ENCODE measurements at regions not wholly inside any gene's neighbourhood (a gene's known extent, or its start where the extent isn't known, plus 50 kb on each side); places are given as distances from the start of the nearest gene placed in this dataset.

DNA sequence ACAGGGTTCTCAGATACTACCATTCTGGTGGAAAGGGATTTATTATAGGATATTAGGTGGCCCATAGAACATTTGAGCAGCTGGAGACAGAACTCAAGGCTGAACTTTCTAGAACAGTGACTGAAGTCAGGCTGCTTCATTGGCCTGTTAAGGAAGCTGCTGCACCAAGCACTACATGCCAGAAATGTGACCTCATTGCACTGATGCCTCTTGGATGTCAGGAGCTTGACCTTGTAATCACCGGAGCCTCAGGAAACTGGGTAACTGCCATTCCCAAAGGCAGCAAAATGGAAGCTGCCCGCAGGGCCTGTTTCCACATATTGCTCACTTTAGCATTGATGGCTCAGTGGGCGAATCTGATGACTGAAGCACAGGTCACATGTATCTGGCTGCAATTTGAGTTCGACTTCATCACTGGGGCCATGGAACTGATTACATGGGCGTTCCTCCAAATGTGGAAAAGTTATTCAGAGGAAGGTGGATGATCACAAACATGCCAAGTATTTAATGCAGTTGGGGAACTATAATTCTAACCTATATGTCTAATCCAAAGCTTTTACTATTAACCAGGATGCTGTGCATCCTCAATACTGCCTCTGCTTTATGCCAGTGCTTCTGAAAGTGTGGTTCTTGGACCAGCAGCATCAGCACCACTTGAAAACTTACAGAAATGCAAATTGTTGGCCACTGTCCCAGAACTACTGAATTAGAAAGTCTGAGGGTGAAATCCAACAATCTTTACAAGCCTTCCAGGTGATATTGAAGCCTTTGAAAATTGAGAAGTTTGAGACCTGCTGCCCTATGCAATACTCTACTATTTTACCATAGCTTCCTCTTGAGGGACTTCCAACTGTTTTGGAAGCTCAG is 337.2 kb upstream of the NAV3 start:
- no peaks in the 10 kb centered on the region for H3K36me3 Mint-ChIP-seq (ENCODE audit: low read depth)
- H3K4me1 Mint-ChIP-seq: no peaks in the 10 kb centered on the region
- H3K27ac Mint-ChIP-seq: no peak overlapping the region
- H3K4me3 Mint-ChIP-seq: no peak overlapping the region
- H3K9me3 Mint-ChIP-seq: peaks cover 8% of the 10 kb centered on the region
- ATAC-seq (replicated peaks): no peak
- no peaks in the 10 kb centered on the region for H3K27me3 Mint-ChIP-seq

DNA sequence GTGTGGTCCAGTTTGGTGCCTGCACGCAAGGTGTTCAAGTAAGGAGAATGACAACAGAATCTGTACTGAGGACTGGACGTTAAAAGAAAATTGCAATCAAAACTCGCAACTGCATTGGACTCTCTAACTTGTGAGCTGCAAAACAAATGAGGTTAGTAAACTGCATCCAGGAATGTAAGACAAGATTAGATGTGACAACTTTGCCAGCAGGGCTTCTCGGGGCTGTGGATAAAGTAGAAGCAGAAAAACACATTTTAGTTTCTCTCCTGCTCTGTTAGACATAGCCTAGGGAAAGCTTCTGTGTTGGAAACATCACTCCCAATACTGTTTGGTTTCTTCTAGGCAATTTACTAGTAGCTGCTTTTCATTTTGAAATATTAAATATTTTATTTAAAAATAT is 338.2 kb upstream of the NAV3 start:
- H3K9me3 Mint-ChIP-seq: peaks cover 3% of the 10 kb centered on the region
- H3K36me3 Mint-ChIP-seq (ENCODE audit: low read depth): no peaks in the 10 kb centered on the region
- no peaks in the 10 kb centered on the region for H3K27me3 Mint-ChIP-seq
- H3K4me1 Mint-ChIP-seq: no peaks in the 10 kb centered on the region
- no peak for ATAC-seq (replicated peaks)
- H3K4me3 Mint-ChIP-seq: no peak overlapping the region
- no peak overlapping the region for H3K27ac Mint-ChIP-seq

DNA sequence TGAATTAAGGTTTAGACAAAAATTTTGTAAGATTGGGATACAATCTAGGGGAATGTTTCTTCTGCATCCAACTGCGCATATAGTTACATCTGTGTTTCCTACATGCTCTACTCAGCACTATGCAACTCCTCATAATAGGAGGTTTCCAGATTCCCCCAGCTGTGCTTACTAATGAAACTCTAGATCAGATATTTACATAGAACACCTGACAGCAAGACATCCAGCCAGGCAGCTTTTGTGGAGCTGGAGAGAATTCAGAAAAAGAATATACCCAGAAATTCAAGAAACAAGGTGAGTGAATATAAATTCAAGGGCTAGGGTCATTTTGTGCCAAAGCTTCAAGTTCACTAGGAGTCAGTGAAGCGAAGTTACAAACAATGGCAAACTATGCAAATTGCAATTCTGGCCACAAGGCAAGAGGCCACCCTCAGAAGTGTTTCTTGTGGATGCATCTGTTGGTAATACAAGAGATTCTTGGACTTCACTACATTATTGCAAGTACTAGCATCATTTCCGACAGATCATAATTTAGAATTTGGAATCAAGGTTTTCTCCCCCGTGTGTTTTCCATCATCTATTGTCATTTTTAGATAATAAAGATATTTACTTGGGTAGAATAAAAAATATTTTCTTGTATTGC is 341.2 kb upstream of the NAV3 start:
- no peaks in the 10 kb centered on the region for H3K9me3 Mint-ChIP-seq
- ATAC-seq (replicated peaks): no peak
- no peaks in the 10 kb centered on the region for H3K4me1 Mint-ChIP-seq
- H3K4me3 Mint-ChIP-seq: no peak overlapping the region
- H3K27me3 Mint-ChIP-seq: no peaks in the 10 kb centered on the region
- no peak overlapping the region for H3K27ac Mint-ChIP-seq
- no peaks in the 10 kb centered on the region for H3K36me3 Mint-ChIP-seq (ENCODE audit: low read depth)

DNA sequence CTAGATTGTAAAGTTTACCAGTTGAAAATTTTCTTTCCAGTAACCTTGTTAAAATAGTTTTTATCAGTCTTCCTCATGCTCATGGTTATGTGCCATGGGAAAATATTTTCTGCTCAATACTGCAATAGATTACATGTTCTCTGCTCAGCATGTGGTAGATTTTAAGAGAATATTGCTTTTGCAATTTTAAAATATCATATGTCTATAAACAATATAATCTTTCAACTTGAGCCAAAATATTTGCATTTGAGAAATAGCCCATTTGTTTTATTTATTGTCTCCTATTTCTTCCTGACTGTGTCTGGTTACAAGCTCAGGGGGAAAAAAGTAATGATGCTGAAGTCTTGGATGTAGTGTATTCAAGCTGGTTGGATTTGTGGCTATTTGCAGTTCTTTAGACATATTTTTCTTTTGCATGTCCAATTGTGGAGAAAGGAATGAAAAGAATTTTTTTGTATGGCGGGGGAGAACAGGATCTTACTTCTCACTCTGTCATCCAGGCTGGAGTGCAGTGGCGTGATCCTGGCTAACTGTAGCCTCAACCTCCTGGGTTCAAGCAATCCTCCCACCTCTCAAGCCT is 342.6 kb upstream of the NAV3 start:
- peaks cover 3% of the 10 kb centered on the region for H3K9me3 Mint-ChIP-seq
- no peak for ATAC-seq (replicated peaks)
- H3K36me3 Mint-ChIP-seq (ENCODE audit: low read depth): no peaks in the 10 kb centered on the region
- no peaks in the 10 kb centered on the region for H3K4me1 Mint-ChIP-seq
- no peak overlapping the region for H3K27ac Mint-ChIP-seq
- H3K27me3 Mint-ChIP-seq: no peaks in the 10 kb centered on the region
- H3K4me3 Mint-ChIP-seq: no peak overlapping the region

DNA sequence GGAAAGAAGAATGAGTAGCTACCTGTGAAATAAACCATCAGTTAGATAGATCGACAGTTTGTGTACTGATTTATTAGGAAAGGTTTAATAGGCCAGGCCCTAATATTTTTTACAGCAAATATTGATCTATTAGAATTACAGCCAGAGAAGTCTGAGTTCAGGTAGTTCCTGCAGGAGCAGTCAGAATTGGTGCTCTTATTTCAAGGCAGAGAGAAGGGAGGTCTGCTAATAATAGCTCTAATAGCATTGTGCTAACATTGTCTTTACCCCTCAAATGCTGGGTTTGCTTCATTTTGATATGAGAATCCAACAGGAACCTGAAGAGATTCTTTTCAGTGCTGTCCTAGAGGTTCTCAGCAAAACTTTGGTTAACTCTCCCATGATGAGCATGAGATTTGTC is 343.8 kb upstream of the NAV3 start:
- H3K27me3 Mint-ChIP-seq: no peaks in the 10 kb centered on the region
- ATAC-seq (replicated peaks): no peak
- H3K36me3 Mint-ChIP-seq (ENCODE audit: low read depth): no peaks in the 10 kb centered on the region

DNA sequence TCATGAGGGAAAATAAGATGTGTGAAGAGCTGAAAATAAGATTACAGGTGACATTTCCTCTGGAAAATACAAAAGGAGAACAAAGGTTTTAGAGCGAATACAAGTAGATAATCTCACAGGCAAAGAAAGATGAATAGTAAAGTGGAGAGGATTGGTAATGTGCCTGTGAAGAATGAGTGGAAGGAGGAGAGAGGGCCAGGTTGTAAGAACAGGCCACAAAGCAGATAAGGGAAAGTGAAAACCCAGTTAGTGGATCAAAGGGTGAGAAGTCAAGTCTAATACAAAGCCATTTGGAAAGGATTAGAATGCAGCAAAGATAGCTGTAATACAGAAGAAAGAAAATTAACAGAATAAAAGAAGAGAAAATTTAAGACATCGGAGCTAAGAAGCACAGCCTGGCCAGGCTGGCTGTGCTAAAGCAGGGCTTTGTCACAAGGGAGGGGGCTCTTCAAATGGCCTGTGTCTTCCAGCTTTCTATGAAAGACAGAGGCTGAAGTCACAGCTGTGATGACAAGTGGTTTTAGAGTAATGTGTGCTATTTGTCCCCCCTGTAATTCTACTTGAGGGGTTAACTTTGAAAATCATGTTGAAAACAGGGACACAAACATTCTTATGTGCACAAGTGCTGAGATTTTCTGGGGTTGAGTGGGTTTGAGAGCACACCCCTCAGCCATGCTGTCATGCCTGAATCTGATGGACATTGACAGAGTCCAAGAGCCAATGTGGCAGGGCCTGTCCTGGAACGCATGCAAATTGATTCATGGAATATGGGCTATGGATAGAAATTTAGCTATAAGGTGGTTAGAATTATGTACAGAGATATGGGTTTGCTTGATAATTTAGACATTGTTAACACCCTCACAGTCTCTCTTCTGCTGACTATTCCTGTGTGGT is 344.5 kb upstream of the NAV3 start:
- Mint-ChIP-seq H3K4me1 (no peaks in the 10 kb centered on the region), H3K9me3 (peaks cover 3% of the 10 kb centered on the region), H3K27me3 (no peaks in the 10 kb centered on the region), H3K36me3 (ENCODE audit: low read depth) (no peaks in the 10 kb centered on the region), H3K27ac (no peak overlapping the region), H3K4me3 (no peak overlapping the region)
- ATAC-seq (replicated peaks): no peak

More for the DNA sequence above, 343.8 kb upstream of the NAV3 start:
- H3K4me3 Mint-ChIP-seq: no peak overlapping the region
- H3K4me1 Mint-ChIP-seq: no peaks in the 10 kb centered on the region
- peaks cover 3% of the 10 kb centered on the region for H3K9me3 Mint-ChIP-seq
- no peak overlapping the region for H3K27ac Mint-ChIP-seq

DNA sequence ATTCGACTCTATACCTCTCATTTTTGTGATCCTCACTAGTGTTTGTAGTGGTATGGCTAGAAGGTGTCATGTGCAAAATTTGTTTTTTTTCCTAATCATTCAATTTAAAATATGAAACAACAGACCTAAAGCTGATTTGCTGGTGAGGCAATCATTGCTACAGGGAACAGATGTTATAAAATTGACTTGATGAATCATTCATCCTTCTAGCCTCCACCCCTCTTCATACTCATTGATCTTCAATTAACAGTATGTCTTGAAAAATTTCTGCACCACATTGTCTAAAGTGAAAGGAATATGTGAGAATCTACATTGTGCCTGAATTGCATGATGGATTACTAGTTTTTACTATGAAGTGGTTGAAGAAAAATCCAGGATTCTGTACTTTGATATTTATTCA is 349.0 kb upstream of the NAV3 start:
- Mint-ChIP-seq H3K27me3 (no peaks in the 10 kb centered on the region), H3K9me3 (peaks cover 3% of the 10 kb centered on the region), H3K36me3 (ENCODE audit: low read depth) (no peaks in the 10 kb centered on the region), H3K4me1 (no peaks in the 10 kb centered on the region), H3K4me3 (no peak overlapping the region), H3K27ac (no peak overlapping the region)
- no peak for ATAC-seq (replicated peaks)

DNA sequence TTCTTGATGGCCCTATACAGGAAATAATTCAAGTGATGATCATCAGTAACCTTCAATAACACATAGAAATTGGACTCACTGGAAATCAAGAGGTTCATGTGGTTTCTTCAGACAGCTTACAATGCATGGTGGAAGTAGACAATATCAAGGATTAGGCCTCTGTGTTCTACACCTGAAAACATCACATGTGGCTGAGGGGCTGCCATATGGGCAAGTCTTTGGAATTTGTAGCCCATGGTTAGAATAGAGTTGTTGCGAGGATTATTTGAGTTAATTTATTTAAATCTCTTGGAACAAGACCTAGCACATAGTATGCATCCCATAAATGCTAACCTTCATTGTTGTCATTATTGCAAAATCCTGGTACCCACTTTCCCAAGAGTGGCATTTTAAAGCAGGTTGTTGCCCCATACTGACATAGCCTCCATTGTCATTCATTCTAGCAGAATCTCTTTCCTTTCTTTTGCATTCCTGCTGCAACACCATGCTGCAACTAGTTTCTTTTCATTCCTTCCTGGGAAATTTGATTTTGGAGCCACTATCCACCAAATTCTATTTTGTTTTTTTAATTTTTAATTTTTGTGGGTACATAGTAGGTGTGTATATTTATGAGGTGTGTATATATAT is 352.7 kb upstream of the NAV3 start:
- ATAC-seq (replicated peaks): no peak
- no peak overlapping the region for H3K4me3 Mint-ChIP-seq
- H3K27me3 Mint-ChIP-seq: no peaks in the 10 kb centered on the region
- no peaks in the 10 kb centered on the region for H3K4me1 Mint-ChIP-seq
- no peak overlapping the region for H3K27ac Mint-ChIP-seq
- no peaks in the 10 kb centered on the region for H3K36me3 Mint-ChIP-seq (ENCODE audit: low read depth)
- peaks cover 3% of the 10 kb centered on the region for H3K9me3 Mint-ChIP-seq

DNA sequence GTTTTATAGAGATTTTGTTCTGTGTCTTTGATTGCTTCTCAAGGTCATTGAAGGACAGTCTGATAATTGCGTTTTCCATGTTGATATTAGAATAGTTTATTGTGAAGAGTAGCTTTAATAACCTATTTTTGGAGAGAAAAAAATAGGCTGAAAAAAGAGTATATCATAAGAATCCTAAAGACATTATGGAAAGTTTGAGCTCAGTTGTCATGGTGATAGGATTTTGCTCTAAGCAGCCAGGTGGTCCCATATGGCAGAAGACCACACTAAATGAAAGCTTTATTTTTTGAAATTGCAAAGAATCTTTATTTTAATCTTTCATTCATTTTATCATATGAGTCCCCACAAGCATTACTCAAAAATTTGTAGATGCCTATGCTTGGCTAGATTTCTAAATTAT is 358.9 kb upstream of the NAV3 start:
- Mint-ChIP-seq H3K9me3 (peaks cover 7% of the 10 kb centered on the region), H3K27ac (no peak overlapping the region), H3K27me3 (no peaks in the 10 kb centered on the region), H3K4me3 (no peak overlapping the region), H3K4me1 (no peaks in the 10 kb centered on the region), H3K36me3 (ENCODE audit: low read depth) (no peaks in the 10 kb centered on the region)
- ATAC-seq (replicated peaks): no peak

DNA sequence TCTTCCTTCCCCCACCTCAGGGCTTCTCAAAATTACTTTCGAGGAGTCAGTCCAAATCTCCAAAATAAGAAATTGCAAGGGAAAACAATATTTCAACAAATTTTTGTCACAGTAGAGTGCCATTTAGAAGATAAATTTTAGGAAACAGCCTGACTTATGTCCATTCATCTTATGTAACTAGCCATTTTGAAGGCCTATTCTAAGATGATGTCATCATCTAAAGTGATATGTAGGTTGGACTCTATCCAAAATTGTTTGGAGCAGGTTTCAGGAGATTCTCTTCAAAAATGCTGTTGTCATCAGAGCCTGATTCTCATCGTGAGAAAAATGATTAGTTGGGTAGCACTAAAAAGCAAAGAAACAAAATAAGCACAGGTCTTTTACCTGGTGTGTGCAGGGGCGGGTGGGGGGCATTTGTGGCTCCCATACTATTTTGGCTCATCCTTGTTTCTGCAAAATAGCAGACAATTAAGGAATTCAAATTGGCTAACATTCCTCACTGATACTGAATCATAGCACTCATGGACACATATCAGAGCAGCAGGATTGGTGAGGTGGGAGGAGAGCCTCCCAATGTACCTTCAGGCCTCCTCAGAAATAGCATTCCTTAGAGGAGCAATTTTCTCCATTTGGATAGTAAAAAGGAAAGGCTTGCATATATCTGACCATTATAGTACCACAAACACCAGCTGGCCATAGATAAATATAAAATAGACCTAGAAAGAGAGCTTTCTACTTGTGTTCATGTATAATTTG is 360.9 kb upstream of the NAV3 start:
- Mint-ChIP-seq H3K36me3 (ENCODE audit: low read depth) (no peaks in the 10 kb centered on the region), H3K4me3 (no peak overlapping the region), H3K27ac (no peak overlapping the region), H3K4me1 (no peaks in the 10 kb centered on the region), H3K9me3 (peaks cover 11% of the 10 kb centered on the region), H3K27me3 (no peaks in the 10 kb centered on the region)
- ATAC-seq (replicated peaks): no peak

DNA sequence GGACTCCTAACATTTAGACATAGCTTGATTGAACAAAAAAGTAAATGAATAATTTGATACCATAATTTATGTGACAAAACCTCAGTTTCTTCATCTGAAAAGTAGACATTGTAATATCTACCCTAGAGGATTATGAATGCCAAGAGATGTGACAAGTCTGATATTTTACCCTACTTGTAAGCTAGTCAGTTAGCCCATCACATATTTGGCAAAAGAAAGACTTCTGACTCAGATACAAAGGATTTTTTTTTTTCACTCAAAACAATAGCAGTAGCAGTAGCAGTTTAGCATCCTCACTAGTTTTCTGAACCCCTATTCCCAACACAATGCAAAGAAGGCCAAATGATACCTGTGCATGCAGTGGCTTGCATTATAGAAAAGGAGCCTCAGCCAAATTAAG is 377.3 kb upstream of the E2F7 start:
- Mint-ChIP-seq H3K4me3 (no peak overlapping the region), H3K4me1 (no peaks in the 10 kb centered on the region), H3K27me3 (no peaks in the 10 kb centered on the region), H3K27ac (no peak overlapping the region), H3K9me3 (peaks cover 10% of the 10 kb centered on the region), H3K36me3 (ENCODE audit: low read depth) (no peaks in the 10 kb centered on the region)
- no peak for ATAC-seq (replicated peaks)

DNA sequence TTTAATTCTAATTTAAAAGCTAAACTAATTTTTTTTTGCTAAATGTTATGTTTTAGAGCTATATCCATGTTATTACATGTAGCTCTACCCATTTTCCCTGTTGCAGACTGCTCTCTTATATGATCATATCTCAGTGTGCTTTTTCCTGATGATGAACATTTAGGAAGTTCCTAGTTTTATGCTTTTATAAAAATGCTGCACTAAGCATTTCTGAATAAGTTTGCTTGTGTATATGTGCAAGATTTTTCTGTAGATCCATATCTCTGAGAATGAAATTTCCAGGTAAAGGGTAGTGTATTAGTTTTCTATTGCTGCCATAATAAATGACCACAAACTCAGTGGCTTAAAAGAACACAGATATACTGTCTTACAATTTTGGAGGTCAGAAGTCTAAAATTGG is 374.4 kb upstream of the E2F7 start:
- H3K4me1 Mint-ChIP-seq: no peaks in the 10 kb centered on the region

DNA sequence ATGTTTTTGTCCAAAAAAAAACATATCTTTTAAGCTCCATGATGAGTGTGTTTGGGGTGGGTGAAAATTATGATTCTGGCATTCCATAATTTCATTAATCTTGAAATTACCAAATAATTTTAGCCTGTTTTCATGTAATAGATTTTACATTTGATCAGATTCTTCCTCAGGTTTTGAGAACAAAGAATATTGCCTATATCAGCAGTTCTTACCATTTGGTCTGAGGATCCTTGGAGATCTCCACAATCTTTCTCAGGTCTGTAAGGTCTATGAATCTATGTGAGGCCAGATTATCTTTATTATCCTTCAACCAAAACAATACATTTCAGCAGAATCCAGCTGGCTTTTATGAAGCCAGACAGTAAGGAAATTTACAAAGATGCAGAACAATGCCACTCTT is 373.3 kb upstream of the E2F7 start:
- Mint-ChIP-seq H3K4me1 (no peaks in the 10 kb centered on the region), H3K4me3 (no peak overlapping the region), H3K27me3 (no peaks in the 10 kb centered on the region), H3K36me3 (ENCODE audit: low read depth) (no peaks in the 10 kb centered on the region), H3K9me3 (no peaks in the 10 kb centered on the region), H3K27ac (no peak overlapping the region)
- no peak for ATAC-seq (replicated peaks)

More for the DNA sequence above, 374.4 kb upstream of the E2F7 start:
- ATAC-seq (replicated peaks): no peak
- H3K27me3 Mint-ChIP-seq: no peaks in the 10 kb centered on the region
- peaks cover 4% of the 10 kb centered on the region for H3K9me3 Mint-ChIP-seq
- no peaks in the 10 kb centered on the region for H3K36me3 Mint-ChIP-seq (ENCODE audit: low read depth)
- H3K27ac Mint-ChIP-seq: no peak overlapping the region
- H3K4me3 Mint-ChIP-seq: no peak overlapping the region

All from activated T-helper 17 cell treated with anti-CD3 and anti-CD28 coated beads, Interleukin-2, amount 50 U/mL, for 72 hours (primary cell).